Activated T-cell treated with anti-CD3 and anti-CD28 coated beads, Interleukin-2, amount 50 U/mL, for 24 hours (primary cell): ENCODE measurements at regions not wholly inside any gene's neighbourhood (a gene's known extent, or its start where the extent isn't known, plus 50 kb on each side); places are given as distances from the start of the nearest gene placed in this dataset.

Source experiments
- DNase-seq: peaks from one replicate; pipeline ENCODE4 v3.0.0-alpha.2; 2020
- H3K27ac Mint-ChIP-seq: 2 replicates; pipeline ENCODE4 v1.8.0; 2020; ENCODE audit warnings: mild to moderate bottlenecking, mixed read lengths
- H3K27me3 Mint-ChIP-seq: 2 replicates; pipeline ENCODE4 v1.8.0; 2020; ENCODE audit warnings: mixed read lengths
- H3K36me3 Mint-ChIP-seq: 2 replicates; pipeline ENCODE4 v1.8.0; 2020; ENCODE audit warnings: low read depth, mixed read lengths
- H3K4me1 Mint-ChIP-seq: 2 replicates; pipeline ENCODE4 v1.8.0; 2020; ENCODE audit warnings: low read depth, mixed read lengths
- H3K4me3 Mint-ChIP-seq: 2 replicates; pipeline ENCODE4 v1.8.0; 2020; ENCODE audit warnings: mild to moderate bottlenecking, moderate library complexity, mixed read lengths
- H3K9me3 Mint-ChIP-seq: 2 replicates; pipeline ENCODE4 v1.8.0; 2020; ENCODE audit warnings: mixed read lengths

GRCh38 chr11:110785398-110785797, 73.2 kb upstream of the ARHGAP20 start:
- H3K36me3 Mint-ChIP-seq = no peaks in the 10 kb centered on the region
- H3K27ac Mint-ChIP-seq = no peak overlapping the region
- H3K4me1 Mint-ChIP-seq = no peaks in the 10 kb centered on the region

GRCh38 chr11:110782616-110783015, 70.4 kb upstream of the ARHGAP20 start:
- Mint-ChIP-seq H3K4me1 (no peaks in the 10 kb centered on the region), H3K36me3 (no peaks in the 10 kb centered on the region), H3K9me3 (peaks cover 14% of the 10 kb centered on the region)

More at GRCh38 chr11:110785398-110785797, 73.2 kb upstream of the ARHGAP20 start:
- DNase-seq = no peak
- peaks cover 7% of the 10 kb centered on the region for H3K9me3 Mint-ChIP-seq
- no peak overlapping the region for H3K4me3 Mint-ChIP-seq
- no peaks in the 10 kb centered on the region for H3K27me3 Mint-ChIP-seq

GRCh38 chr11:110779108-110779507, 66.9 kb upstream of the ARHGAP20 start:
- no peak for DNase-seq
- peaks cover 7% of the 10 kb centered on the region for H3K9me3 Mint-ChIP-seq
- no peaks in the 10 kb centered on the region for H3K36me3 Mint-ChIP-seq
- H3K4me3 Mint-ChIP-seq = no peak overlapping the region
- no peaks in the 10 kb centered on the region for H3K4me1 Mint-ChIP-seq
- H3K27ac Mint-ChIP-seq = no peak overlapping the region
- no peaks in the 10 kb centered on the region for H3K27me3 Mint-ChIP-seq

More at GRCh38 chr11:110782616-110783015, 70.4 kb upstream of the ARHGAP20 start:
- no peak overlapping the region for H3K4me3 Mint-ChIP-seq
- no peak for DNase-seq
- no peaks in the 10 kb centered on the region for H3K27me3 Mint-ChIP-seq
- H3K27ac Mint-ChIP-seq = no peak overlapping the region

GRCh38 chr11:110778343-110778742, 66.1 kb upstream of the ARHGAP20 start:
- H3K4me3 Mint-ChIP-seq = no peak overlapping the region
- H3K27ac Mint-ChIP-seq = no peak overlapping the region
- peaks cover 7% of the 10 kb centered on the region for H3K9me3 Mint-ChIP-seq
- no peak for DNase-seq
- H3K36me3 Mint-ChIP-seq = no peaks in the 10 kb centered on the region
- H3K4me1 Mint-ChIP-seq = no peaks in the 10 kb centered on the region
- no peaks in the 10 kb centered on the region for H3K27me3 Mint-ChIP-seq

GRCh38 chr11:110777775-110778174, 65.5 kb upstream of the ARHGAP20 start:
- no peak overlapping the region for H3K4me3 Mint-ChIP-seq
- H3K4me1 Mint-ChIP-seq = no peaks in the 10 kb centered on the region
- H3K27ac Mint-ChIP-seq = no peak overlapping the region
- no peak for DNase-seq
- H3K9me3 Mint-ChIP-seq = peaks cover 7% of the 10 kb centered on the region
- no peaks in the 10 kb centered on the region for H3K36me3 Mint-ChIP-seq
- H3K27me3 Mint-ChIP-seq = no peaks in the 10 kb centered on the region

GRCh38 chr11:110776081-110776480, 63.8 kb upstream of the ARHGAP20 start:
- no peak overlapping the region for H3K27ac Mint-ChIP-seq
- H3K4me3 Mint-ChIP-seq = no peak overlapping the region
- no peaks in the 10 kb centered on the region for H3K4me1 Mint-ChIP-seq
- no peak for DNase-seq
- no peaks in the 10 kb centered on the region for H3K36me3 Mint-ChIP-seq
- peaks cover 7% of the 10 kb centered on the region for H3K9me3 Mint-ChIP-seq
- no peaks in the 10 kb centered on the region for H3K27me3 Mint-ChIP-seq

GRCh38 chr11:110774138-110775014, 62.1 kb upstream of the ARHGAP20 start:
- H3K36me3 Mint-ChIP-seq = no peaks in the 10 kb centered on the region
- no peaks in the 10 kb centered on the region for H3K27me3 Mint-ChIP-seq
- no peak overlapping the region for H3K4me3 Mint-ChIP-seq
- no peak overlapping the region for H3K27ac Mint-ChIP-seq
- DNase-seq = no peak
- H3K4me1 Mint-ChIP-seq = peaks cover 3% of the 10 kb centered on the region
- H3K9me3 Mint-ChIP-seq = peaks cover 7% of the 10 kb centered on the region

- H3K27me3 Mint-ChIP-seq = no peaks in the 10 kb centered on the region
- no peak overlapping the region for H3K4me3 Mint-ChIP-seq
- peaks cover 2% of the 10 kb centered on the region for H3K9me3 Mint-ChIP-seq
- no peak overlapping the region for H3K27ac Mint-ChIP-seq
- H3K4me1 Mint-ChIP-seq = peaks cover 5% of the 10 kb centered on the region
- DNase-seq = no peak
- no peaks in the 10 kb centered on the region for H3K36me3 Mint-ChIP-seq
Observed at GRCh38 chr11:110773442-110773841, 61.2 kb upstream of the ARHGAP20 start.

GRCh38 chr11:110772863-110773262, 60.6 kb upstream of the ARHGAP20 start:
- Mint-ChIP-seq H3K36me3 (no peaks in the 10 kb centered on the region), H3K4me1 (peaks cover 5% of the 10 kb centered on the region), H3K27ac (no peak overlapping the region), H3K9me3 (no peaks in the 10 kb centered on the region), H3K27me3 (no peaks in the 10 kb centered on the region), H3K4me3 (no peak overlapping the region)
- DNase-seq = no peak

GRCh38 chr11:110766316-110766715, 54.1 kb upstream of the ARHGAP20 start:
- Mint-ChIP-seq H3K27me3 (peaks cover 7% of the 10 kb centered on the region), H3K9me3 (no peaks in the 10 kb centered on the region), H3K4me1 (peaks cover 5% of the 10 kb centered on the region), H3K4me3 (no peak overlapping the region), H3K27ac (no peak overlapping the region), H3K36me3 (no peaks in the 10 kb centered on the region)
- DNase-seq = no peak

GRCh38 chr11:110764485-110764884, 52.2 kb upstream of the ARHGAP20 start:
- no peak for DNase-seq
- peaks cover 11% of the 10 kb centered on the region for H3K27me3 Mint-ChIP-seq
- H3K4me3 Mint-ChIP-seq = no peak overlapping the region
- no peaks in the 10 kb centered on the region for H3K36me3 Mint-ChIP-seq
- H3K27ac Mint-ChIP-seq = no peak overlapping the region
- H3K9me3 Mint-ChIP-seq = no peaks in the 10 kb centered on the region
- peaks cover 3% of the 10 kb centered on the region for H3K4me1 Mint-ChIP-seq

- no peaks in the 10 kb centered on the region for H3K4me1 Mint-ChIP-seq
- DNase-seq = no peak
Observed at GRCh38 chr11:110763249-110764011, 51.2 kb upstream of the ARHGAP20 start.

GRCh38 chr11:110762590-110762989, 50.4 kb upstream of the ARHGAP20 start:
- no peaks in the 10 kb centered on the region for H3K36me3 Mint-ChIP-seq
- DNase-seq = no peak
- H3K27me3 Mint-ChIP-seq = peaks cover 18% of the 10 kb centered on the region
- no peaks in the 10 kb centered on the region for H3K9me3 Mint-ChIP-seq
- no peak overlapping the region for H3K27ac Mint-ChIP-seq
- no peaks in the 10 kb centered on the region for H3K4me1 Mint-ChIP-seq
- no peak overlapping the region for H3K4me3 Mint-ChIP-seq

More at GRCh38 chr11:110763249-110764011, 51.2 kb upstream of the ARHGAP20 start:
- Mint-ChIP-seq H3K27me3 (peaks cover 16% of the 10 kb centered on the region), H3K4me3 (no peak overlapping the region), H3K36me3 (no peaks in the 10 kb centered on the region), H3K9me3 (no peaks in the 10 kb centered on the region), H3K27ac (no peak overlapping the region)
